HG03103 (cell line): ENCODE measurements at regions not wholly inside any gene's neighbourhood (a gene's known extent, or its start where the extent isn't known, plus 50 kb on each side); places are given as distances from the start of the nearest gene placed in this dataset.
"Not testable (repeated sequence)": the region's sequence is repeated elsewhere in the genome, so short reads cannot be mapped to it uniquely, and the experiment has no call there.

Source experiments
- ATAC-seq: cut with Tn5 transposase; IDR thresholded peaks from one replicate; pipeline ENCODE4 v1.9.1; 2021; ENCODE audit warnings: low read depth; ENCODE audit not compliant: unreplicated experiment

GRCh38 chr5:100693481-100693880, 158.3 kb downstream of the FAM174A start:
- ATAC-seq = no peak

GRCh38 chr5:100694100-100694499, 158.9 kb downstream of the FAM174A start:
- no peak for ATAC-seq

- ATAC-seq = no peak
These were observed 162.8 kb downstream of the FAM174A start for GRCh38 chr5:100697970-100698369.

GRCh38 chr5:100706776-100707175, 171.6 kb downstream of the FAM174A start:
- peak; percentile 81 for ATAC-seq

- ATAC-seq = no peak
These were observed 173.5 kb downstream of the FAM174A start for GRCh38 chr5:100708645-100709171.

GRCh38 chr5:100709771-100710170, 174.6 kb downstream of the FAM174A start:
- ATAC-seq = no peak

GRCh38 chr5:100714780-100715179, 179.6 kb downstream of the FAM174A start:
- not testable (repeated sequence) for ATAC-seq

- ATAC-seq = no peak
These were observed 180.4 kb downstream of the ST8SIA4 start for GRCh38 chr5:100722657-100723056.

- no peak for ATAC-seq
These were observed 179.9 kb downstream of the ST8SIA4 start for GRCh38 chr5:100723229-100723628.

GRCh38 chr5:100726116-100726515, 177.0 kb downstream of the ST8SIA4 start:
- no peak for ATAC-seq

- ATAC-seq = peak; percentile 97
These were observed 171.3 kb downstream of the ST8SIA4 start for GRCh38 chr5:100731768-100732167.

GRCh38 chr5:100746730-100747129, 156.4 kb downstream of the ST8SIA4 start:
- ATAC-seq = peak; percentile 96

- no peak for ATAC-seq
These were observed 153.3 kb downstream of the ST8SIA4 start for GRCh38 chr5:100749771-100750284.

- ATAC-seq = no peak
These were observed 147.6 kb downstream of the ST8SIA4 start for GRCh38 chr5:100755435-100755834.
